ENCODE measurements at regions not wholly inside any gene's neighbourhood (a gene's known extent, or its start where the extent isn't known, plus 50 kb on each side); places are given as distances from the start of the nearest gene placed in this dataset.
A peak's percentile ranks its signal among the peaks of the same experiment; 100 is the strongest.
"Not testable (repeated sequence)": the region's sequence is repeated elsewhere in the genome, so short reads cannot be mapped to it uniquely, and the experiment has no call there.

DNA sequence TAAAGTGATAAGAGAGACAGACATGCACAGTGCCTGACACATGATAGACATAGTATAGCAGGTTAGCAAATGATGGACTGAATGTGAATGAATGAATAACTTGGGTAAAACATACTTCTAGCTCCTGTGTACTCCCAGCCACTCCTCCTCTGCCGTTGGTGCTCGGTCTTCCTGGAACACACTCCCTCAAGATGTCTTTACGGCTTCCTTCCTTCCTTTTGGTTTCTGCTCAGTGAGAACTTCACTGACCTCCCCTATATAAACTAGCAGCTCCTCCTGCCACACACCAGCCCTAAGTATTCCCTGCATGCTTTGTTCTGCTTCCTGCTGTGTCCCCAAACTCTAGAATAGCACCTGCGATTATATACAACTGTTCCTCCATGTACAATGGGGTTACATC is 50.2 kb downstream of the RAD54L2 start:
- DNase-seq (ENCODE audit: low spot score): no peak

DNA sequence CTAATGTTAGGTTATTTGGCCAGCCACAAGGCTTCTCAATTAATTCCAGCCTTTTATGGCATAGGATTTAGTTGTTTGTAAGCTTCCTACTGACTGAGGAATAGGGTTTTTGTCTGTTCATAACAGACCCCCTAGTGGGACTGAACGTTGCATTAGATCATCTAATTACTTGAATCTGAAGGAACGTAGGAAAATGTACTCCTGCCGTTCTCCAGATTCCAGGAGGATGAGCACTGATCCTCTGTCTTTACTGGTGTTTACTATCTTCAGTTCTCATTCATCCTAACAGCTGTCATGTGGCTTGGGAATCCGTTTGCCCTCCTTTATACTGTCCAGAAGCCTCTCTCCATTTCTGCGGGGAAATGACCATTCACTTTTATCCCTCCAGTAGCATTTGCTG is 52.7 kb downstream of the RAD54L2 start:
- no peak for DNase-seq (ENCODE audit: low spot score)

DNA sequence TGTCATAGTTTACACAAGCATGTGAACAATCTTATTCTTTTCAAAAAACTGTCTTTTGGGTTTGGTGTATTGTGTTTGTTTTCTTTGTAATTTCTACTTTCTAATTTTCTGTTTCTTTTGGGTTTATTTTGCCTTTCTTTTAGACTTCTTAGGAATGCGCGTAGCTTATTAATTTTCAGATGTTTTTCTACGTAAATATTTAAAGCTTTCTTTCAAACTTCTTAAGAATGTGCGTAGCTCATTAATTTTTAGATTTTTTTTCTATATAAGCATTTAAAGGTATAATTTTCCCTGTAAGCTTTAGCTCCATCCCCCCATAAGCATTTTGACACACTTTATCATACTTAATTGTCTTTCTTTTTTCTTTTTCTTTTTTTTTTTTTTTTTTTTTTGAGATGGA is 55.2 kb downstream of the RAD54L2 start:
- DNase-seq (ENCODE audit: low spot score): no peak

GRCh38 chr3:51599638-51600037 is 61.1 kb downstream of the RAD54L2 start:
- not testable (repeated sequence) for DNase-seq (ENCODE audit: low spot score)

DNA sequence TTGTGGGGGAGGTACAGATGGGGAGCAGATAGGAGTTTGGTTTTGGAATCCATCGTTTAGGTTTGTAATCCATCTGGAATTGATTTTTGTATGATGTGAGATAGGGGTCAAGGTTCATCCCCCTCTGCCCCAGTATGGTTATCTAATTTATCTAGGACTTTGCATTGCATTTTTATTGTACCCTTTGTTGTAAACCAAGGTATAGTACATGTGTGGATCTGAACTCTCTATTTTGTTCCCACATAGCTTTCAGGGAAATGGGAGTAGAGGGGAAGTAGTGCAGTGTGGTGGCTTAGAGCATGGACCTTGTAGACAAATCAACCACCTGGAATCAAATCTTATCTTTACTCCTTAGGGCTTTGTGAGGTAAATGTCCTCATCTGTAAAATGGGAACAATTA is 65.7 kb downstream of the RAD54L2 start:
- DNase-seq (ENCODE audit: low spot score): no peak

DNA sequence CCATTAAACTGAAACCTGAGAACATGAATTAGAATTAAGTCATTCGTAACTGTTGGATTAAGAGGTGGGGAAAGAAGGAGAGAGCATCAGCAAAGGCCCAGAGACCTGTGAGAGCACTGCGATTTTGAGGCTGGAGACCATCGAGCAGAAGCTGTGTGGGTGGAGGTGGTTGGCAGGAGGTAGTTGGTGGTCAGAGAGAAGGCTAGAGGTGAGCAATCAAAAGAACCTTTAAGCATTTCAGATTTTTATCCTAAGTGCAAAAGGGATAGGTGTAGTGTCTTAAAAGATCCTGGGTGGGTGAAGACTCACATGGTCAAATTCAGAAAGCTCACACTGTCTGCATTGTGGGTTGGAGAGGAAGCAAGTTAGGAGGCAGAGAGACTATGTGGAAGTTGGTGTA is 65.1 kb upstream of the TEX264 start:
- no peak for DNase-seq (ENCODE audit: low spot score)

DNA sequence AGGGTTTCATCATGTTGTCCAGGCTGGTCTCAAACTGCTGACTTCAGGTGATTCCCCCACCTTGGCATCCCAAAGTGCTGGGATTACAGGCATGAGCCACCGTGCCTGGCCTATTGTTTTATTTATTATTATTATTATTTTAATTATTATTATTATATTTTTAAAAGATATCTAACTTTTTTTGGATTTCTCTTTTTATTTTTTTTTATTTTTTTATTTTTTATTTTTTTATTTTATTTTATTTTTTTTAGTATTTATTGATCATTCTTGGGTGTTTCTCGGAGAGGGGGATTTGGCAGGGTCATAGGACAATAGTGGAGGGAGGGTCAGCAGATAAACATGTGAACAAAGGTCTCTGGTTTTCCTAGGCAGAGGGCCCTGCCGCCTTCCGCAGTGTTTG is 64.2 kb upstream of the TEX264 start:
- DNase-seq (ENCODE audit: low spot score): not testable (repeated sequence)

DNA sequence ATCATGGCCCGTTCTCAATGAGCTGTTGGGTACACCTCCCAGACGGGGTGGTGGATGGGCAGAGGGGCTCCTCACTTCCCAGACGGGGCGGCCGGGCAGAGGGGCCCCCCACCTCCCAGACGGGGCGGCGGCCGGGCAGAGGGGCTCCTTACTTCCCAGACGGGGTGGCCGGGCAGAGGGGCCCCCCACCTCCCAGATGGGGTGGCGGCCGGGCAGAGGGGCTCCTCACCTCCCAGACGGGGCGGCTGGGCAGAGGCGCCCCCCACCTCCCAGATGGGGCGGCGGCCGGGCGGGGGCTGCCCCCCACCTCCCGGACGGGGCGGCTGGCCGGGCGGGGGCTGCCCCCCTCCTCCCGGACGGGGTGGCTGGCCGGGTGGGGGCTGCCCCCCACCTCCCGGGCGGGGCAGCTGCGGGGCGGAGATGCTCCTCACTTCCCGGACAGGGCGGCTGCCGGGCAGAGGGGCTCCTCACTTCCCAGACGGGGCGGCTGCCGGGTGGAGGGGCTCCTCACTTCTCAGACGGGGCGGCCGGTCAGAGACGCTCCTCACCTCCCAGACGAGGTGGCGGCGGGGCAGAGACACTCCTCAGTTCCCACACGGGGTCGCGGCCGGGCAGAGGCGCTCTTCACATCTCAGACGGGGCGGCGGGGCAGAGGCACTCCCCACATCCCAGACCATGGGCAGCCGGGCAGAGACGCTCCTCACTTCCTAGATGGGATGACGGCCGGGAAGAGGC is 63.3 kb upstream of the TEX264 start:
- DNase-seq (ENCODE audit: low spot score): not testable (repeated sequence)

GRCh38 chr3:51610708-51611107 is 60.3 kb upstream of the TEX264 start:
- no peak for DNase-seq (ENCODE audit: low spot score)

- DNase-seq (ENCODE audit: low spot score): no peak
Observed at GRCh38 chr3:51617597-51617996, 53.5 kb upstream of the TEX264 start.

DNA sequence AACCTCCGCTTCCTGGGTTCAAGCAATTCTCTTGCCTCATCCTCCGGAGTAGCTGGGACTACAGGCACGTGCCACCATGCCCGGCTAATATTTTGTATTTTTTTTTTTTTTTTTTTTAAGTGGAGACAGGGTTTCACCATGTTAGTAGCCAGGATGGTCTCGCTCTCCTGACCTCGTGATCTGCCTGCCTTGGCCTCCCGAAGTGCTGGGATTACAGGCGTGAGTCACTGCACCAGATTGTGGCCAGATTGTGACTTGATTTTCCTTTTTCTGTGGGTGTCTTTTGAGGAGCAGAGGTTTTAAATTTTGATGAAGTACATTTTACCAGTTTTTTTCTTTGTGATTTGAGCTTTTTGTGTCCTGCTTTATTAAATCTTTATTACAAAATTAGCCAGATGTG is 53.0 kb upstream of the TEX264 start:
- DNase-seq (ENCODE audit: low spot score): not testable (repeated sequence)

DNA sequence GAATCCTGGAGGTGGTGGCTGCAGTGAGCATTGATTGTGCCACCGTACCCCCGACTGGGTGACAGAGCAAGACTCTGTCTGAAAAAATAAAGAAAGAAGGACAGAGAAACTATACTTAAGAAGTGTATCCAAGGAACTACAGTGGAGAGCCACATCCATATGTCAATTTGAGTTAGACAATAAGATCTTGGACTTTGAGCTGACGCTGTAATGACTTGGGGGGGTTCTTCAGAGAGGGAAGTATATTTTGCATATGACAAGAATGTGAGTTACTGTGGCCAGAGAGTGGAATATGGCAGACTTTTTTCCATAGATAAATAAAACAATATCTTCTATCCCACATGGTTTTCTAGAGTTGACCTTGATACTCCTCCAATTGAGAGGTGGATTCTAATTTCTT is 52.6 kb upstream of the TEX264 start:
- DNase-seq (ENCODE audit: low spot score): no peak

- DNase-seq (ENCODE audit: low spot score): no peak
Observed at GRCh38 chr3:51619983-51620382, 51.1 kb upstream of the TEX264 start.

DNA sequence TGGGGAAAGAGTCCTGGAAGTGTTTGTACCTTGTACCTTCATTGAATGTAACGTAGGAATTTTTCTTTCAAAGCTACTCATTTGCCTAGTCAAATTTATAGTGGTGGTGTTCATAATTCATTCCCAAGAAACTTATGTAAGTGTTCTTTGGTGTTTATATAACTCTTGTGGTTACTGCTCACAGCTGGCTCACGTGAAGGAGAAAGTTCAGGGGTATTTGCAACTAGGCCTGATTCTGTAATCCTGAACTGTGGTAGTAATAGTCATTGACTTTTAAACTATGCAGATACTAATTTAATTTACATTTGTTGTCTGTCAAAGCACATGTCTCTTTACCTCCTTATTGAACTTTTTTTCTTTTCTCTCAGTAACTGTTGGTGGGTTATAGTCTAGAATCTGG is 50.5 kb upstream of the TEX264 start:
- DNase-seq (ENCODE audit: low spot score): peak; percentile 61

DNA sequence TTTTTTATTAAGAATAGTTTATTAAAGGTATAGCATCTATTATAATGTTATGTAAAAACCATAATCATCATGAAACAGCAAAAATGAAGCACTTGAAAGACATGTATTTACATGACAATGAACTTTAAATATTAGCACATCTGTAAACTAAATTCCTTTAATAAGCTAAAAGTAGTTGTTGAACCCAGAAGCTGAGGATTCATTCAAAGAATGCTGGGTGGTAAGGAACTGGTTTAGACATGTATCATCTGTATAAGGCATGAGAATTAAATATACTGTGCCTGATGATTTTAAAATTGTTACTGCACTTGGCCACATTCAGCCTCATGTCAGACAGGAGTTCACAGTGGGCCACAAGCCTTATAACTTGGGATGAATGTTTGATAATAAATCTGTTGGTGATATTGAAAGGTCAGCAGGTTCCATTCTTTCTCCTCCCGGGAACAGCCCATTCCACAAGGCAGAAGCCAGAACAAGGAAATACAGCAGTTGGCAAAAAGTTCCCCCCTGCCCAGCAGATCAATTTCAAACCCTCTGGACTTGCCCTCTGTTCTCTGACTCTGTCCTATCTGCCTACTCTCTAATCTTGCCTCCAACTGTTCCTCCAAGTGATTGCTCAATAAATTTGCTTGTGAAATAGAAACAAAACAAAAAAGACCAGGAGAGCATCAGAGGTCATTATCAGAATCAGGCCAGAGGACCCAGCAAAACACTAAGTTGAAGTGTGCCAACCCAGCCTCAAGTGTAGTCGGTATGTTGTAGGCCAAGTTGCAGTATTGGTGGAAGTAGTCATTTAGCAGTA is 49.8 kb upstream of the TEX264 start:
- DNase-seq (ENCODE audit: low spot score): no peak
